A204.1 (cell line): ENCODE measurements at regions not wholly inside any gene's neighbourhood (a gene's known extent, or its start where the extent isn't known, plus 50 kb on each side); places are given as distances from the start of the nearest gene placed in this dataset.
"Not testable (repeated sequence)": the region's sequence is repeated elsewhere in the genome, so short reads cannot be mapped to it uniquely, and the experiment has no call there.

Source experiments
- FAIRE-seq: peaks from 2 replicates; lab custom pipeline; 2012; peaks lifted over from hg19 to GRCh38; lab: Jason Lieb, UNC

GRCh38 chr16:72455743-72456659 lies 284.0 kb upstream of the PMFBP1 start:
- no peak for FAIRE-seq

GRCh38 chr16:72453856-72454255 lies 281.9 kb upstream of the PMFBP1 start:
- not testable (repeated sequence) for FAIRE-seq

GRCh38 chr16:72444696-72445095 lies 272.7 kb upstream of the PMFBP1 start:
- no peak for FAIRE-seq

GRCh38 chr16:72443809-72444208 lies 271.9 kb upstream of the PMFBP1 start:
- FAIRE-seq = no peak

GRCh38 chr16:72442385-72443158 lies 270.6 kb upstream of the PMFBP1 start:
- FAIRE-seq = no peak

GRCh38 chr16:72437891-72438290 lies 265.9 kb upstream of the PMFBP1 start:
- peak; percentile 72 for FAIRE-seq

- no peak for FAIRE-seq
Measured at GRCh38 chr16:72434159-72434558, 262.2 kb upstream of the PMFBP1 start.

GRCh38 chr16:72430121-72430520 lies 258.2 kb upstream of the PMFBP1 start:
- FAIRE-seq = no peak

- FAIRE-seq = no peak
Measured at GRCh38 chr16:72429671-72430081, 257.7 kb upstream of the PMFBP1 start.

- no peak for FAIRE-seq
Measured at GRCh38 chr16:72428681-72429376, 256.9 kb upstream of the PMFBP1 start.

GRCh38 chr16:72427783-72428331 lies 255.9 kb upstream of the PMFBP1 start:
- no peak for FAIRE-seq

- FAIRE-seq = no peak
Measured at GRCh38 chr16:72427051-72427782, 255.3 kb upstream of the PMFBP1 start.

GRCh38 chr16:72426386-72426785 lies 254.4 kb upstream of the PMFBP1 start:
- no peak for FAIRE-seq

- no peak for FAIRE-seq
Measured at GRCh38 chr16:72425571-72426341, 253.8 kb upstream of the PMFBP1 start.

GRCh38 chr16:72424757-72425156 lies 252.8 kb upstream of the PMFBP1 start:
- no peak for FAIRE-seq

GRCh38 chr16:72422308-72422897 lies 250.4 kb upstream of the PMFBP1 start:
- no peak for FAIRE-seq

- FAIRE-seq = peak; percentile 21
Measured at GRCh38 chr16:72419638-72420037, 247.7 kb upstream of the PMFBP1 start.

GRCh38 chr16:72415379-72415778 lies 243.4 kb upstream of the PMFBP1 start:
- FAIRE-seq = no peak

- FAIRE-seq = no peak
Measured at GRCh38 chr16:72410492-72410891, 238.5 kb upstream of the PMFBP1 start.

- FAIRE-seq = no peak
Measured at GRCh38 chr16:72409423-72409822, 237.5 kb upstream of the PMFBP1 start.
